Endothelial cell of umbilical vein (primary cell): ENCODE measurements at regions not wholly inside any gene's neighbourhood (a gene's known extent, or its start where the extent isn't known, plus 50 kb on each side); places are given as distances from the start of the nearest gene placed in this dataset.

ENCODE experiments used
- FOS ChIP-seq: IDR thresholded peaks from 2 replicates; pipeline ENCODE4 v1.6.1; 2011; ENCODE audit warnings: mild to moderate bottlenecking, low read length, moderate library complexity, borderline replicate concordance; ENCODE audit not compliant: insufficient read depth
- JUN ChIP-seq: IDR thresholded peaks from 2 replicates; pipeline ENCODE4 v1.6.1; 2011; ENCODE audit warnings: borderline replicate concordance, low read depth; ENCODE audit not compliant: insufficient read length, insufficient read depth
- MYC ChIP-seq: IDR thresholded peaks from one replicate; pipeline ENCODE4 v1.6.1; 2011; ENCODE audit warnings: mild to moderate bottlenecking, low read depth, low read length
- POLR2A ChIP-seq: IDR thresholded peaks from 2 replicates; pipeline ENCODE4 v1.6.1; 2012; ENCODE audit warnings: low read depth, mild to moderate bottlenecking, control low read depth, low read length
- POLR2AphosphoS5 ChIP-seq: IDR thresholded peaks from 2 replicates; pipeline ENCODE4 v1.6.1; 2012; ENCODE audit warnings: low read depth, mild to moderate bottlenecking, control low read depth, low read length, moderate library complexity; ENCODE audit not compliant: insufficient read depth
- TF ChIP-seq, protein P1 (sequence below), 2 donors: IDR thresholded peaks; 1 replicate in 1 of 2; 2 replicates in 1 of 2; pipeline ENCODE4 v1.5.1; 2011; ENCODE audit warnings: low read length in 2 of 2, mild to moderate bottlenecking in 2 of 2, moderate library complexity in 2 of 2, control low read depth in 1 of 2, inconsistent platforms in 1 of 2, low read depth in 1 of 2; ENCODE audit not compliant: insufficient read depth in 1 of 2; ENCODE audit errors: extremely low read depth in 1 of 2
- TF ChIP-seq, protein P2 (sequence below): IDR thresholded peaks from 2 replicates; pipeline ENCODE4 v1.6.1; 2011; ENCODE audit not compliant: insufficient read depth, insufficient read length

DNA sequence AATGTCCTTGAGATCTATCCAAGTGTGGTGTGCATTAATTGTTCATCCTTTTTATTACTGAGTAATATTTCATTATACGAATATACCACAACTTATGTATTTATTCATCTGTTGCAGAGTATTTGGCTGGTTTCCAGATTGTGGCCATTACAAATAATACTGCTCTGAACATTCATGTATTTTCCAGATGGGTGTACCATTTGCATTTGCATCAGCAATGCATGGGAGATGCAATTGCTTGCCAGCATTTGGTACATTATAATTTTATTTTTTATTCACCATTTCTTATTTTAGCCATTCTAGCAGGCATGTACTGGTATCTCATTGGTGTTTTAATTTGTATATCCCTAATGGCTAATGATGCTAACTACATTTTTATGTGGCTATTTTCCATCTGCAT, 162.4 kb downstream of the SCG2 start:
- TF ChIP-seq POLR2A (no peak), POLR2AphosphoS5 (no peak), JUN (no peak), FOS (no peak), MYC (no peak)
- TF ChIP-seq, protein P1, sequence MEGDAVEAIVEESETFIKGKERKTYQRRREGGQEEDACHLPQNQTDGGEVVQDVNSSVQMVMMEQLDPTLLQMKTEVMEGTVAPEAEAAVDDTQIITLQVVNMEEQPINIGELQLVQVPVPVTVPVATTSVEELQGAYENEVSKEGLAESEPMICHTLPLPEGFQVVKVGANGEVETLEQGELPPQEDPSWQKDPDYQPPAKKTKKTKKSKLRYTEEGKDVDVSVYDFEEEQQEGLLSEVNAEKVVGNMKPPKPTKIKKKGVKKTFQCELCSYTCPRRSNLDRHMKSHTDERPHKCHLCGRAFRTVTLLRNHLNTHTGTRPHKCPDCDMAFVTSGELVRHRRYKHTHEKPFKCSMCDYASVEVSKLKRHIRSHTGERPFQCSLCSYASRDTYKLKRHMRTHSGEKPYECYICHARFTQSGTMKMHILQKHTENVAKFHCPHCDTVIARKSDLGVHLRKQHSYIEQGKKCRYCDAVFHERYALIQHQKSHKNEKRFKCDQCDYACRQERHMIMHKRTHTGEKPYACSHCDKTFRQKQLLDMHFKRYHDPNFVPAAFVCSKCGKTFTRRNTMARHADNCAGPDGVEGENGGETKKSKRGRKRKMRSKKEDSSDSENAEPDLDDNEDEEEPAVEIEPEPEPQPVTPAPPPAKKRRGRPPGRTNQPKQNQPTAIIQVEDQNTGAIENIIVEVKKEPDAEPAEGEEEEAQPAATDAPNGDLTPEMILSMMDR (IDR thresholded peaks at IDR 0.05; ENCODE audit: extremely low read depth in 1 of 2, insufficient read depth in 1 of 2, low read depth in 1 of 2, low read length in 2 of 2), result no peak
- TF ChIP-seq, protein P2, sequence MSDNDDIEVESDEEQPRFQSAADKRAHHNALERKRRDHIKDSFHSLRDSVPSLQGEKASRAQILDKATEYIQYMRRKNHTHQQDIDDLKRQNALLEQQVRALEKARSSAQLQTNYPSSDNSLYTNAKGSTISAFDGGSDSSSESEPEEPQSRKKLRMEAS, result no peak
